ENCODE measurements at regions not wholly inside any gene's neighbourhood (a gene's known extent, or its start where the extent isn't known, plus 50 kb on each side); places are given as distances from the start of the nearest gene placed in this dataset.

- TF ChIP-seq CTCF (IDR thresholded peaks at IDR 0.05; ENCODE audit: low read length), result no peak
- TF ChIP-seq EZH2 (optimal IDR thresholded peaks at IDR 0.05; ENCODE audit: low read depth, low read length), result no peak
Measured at GRCh38 chr10:105956550-105956949, 1208.0 kb downstream of the SORCS1 start.

Data from MM.1S (cell line).